Gastroesophageal sphincter (tissue), 4 donors: ENCODE measurements at regions not wholly inside any gene's neighbourhood (a gene's known extent, or its start where the extent isn't known, plus 50 kb on each side); places are given as distances from the start of the nearest gene placed in this dataset.

ENCODE experiments used
- ATAC-seq: fragments of 150-250 bp; one replicate; pipeline ENCODE4 v1.9.1; 2016; ENCODE audit warnings: mild to moderate bottlenecking, moderate library complexity
- H3K27ac ChIP-seq, 4 donors: fragments of 200-600 bp; sonication (generic) in 3 of 4; 1 replicate in 3 of 4; 2 replicates in 1 of 4; pipeline ENCODE4 v1.5.1; 2016 to 2019
- H3K27me3 ChIP-seq: fragments of 200-600 bp; sonication (generic); one replicate; pipeline ENCODE4 v1.5.1; 2019
- H3K36me3 ChIP-seq, 2 donors: fragments of 200-600 bp; sonication (generic); one replicate each; pipeline ENCODE4 v1.5.1; 2019; ENCODE audit warnings: control low read depth in 1 of 2
- H3K4me1 ChIP-seq, 3 donors: fragments of 200-600 bp; sonication (generic); 1 replicate in 2 of 3; 2 replicates in 1 of 3; pipeline ENCODE4 v1.5.1; 2016 to 2019; ENCODE audit warnings: control low read depth in 2 of 3
- H3K4me3 ChIP-seq, 2 donors: fragments of 200-600 bp; sonication (generic); one replicate each; pipeline ENCODE4 v1.5.1; 2019; ENCODE audit warnings: mild to moderate bottlenecking in 1 of 2, moderate library complexity in 1 of 2
- H3K9me3 ChIP-seq, 3 donors: fragments of 200-600 bp; sonication (generic); one replicate each; pipeline ENCODE4 v1.5.1; 2017 to 2019; ENCODE audit warnings: control low read depth in 2 of 3
- EP300 ChIP-seq: sonication (generic); formaldehyde crosslinking; IDR thresholded peaks from one replicate; pipeline ENCODE4 v1.6.1; 2017; ENCODE audit warnings: antibody characterized with exemption, mild to moderate bottlenecking
- POLR2A ChIP-seq, 2 donors: fragments of 450-650 bp; IDR thresholded peaks; one replicate each; pipeline ENCODE4 v1.6.1; 2017; ENCODE audit warnings: antibody characterized with exemption in 2 of 2, mild to moderate bottlenecking in 2 of 2, moderate library complexity in 1 of 2
- POLR2AphosphoS5 ChIP-seq: sonication (generic); formaldehyde crosslinking; IDR thresholded peaks from one replicate; pipeline ENCODE4 v1.6.1; 2017; ENCODE audit warnings: antibody characterized with exemption
- WGBS, 2 donors: methylation state at CpG; one replicate each; pipeline ENCODE4 v1.1.5; 2018; ENCODE audit warnings: low coverage in 1 of 2; 5-methylcytosine and 5-hydroxymethylcytosine counted together
- TF ChIP-seq, protein P1 (sequence below), 4 experiments: fragments of 200-600 bp in 2 of 4; fragments of 450-650 bp in 2 of 4; sonication (generic) in 1 of 4; IDR thresholded peaks; one replicate each; pipeline ENCODE4 v1.5.1; 2017 to 2019; ENCODE audit warnings: antibody characterized with exemption in 4 of 4, mild to moderate bottlenecking in 2 of 4, moderate library complexity in 2 of 4

DNA sequence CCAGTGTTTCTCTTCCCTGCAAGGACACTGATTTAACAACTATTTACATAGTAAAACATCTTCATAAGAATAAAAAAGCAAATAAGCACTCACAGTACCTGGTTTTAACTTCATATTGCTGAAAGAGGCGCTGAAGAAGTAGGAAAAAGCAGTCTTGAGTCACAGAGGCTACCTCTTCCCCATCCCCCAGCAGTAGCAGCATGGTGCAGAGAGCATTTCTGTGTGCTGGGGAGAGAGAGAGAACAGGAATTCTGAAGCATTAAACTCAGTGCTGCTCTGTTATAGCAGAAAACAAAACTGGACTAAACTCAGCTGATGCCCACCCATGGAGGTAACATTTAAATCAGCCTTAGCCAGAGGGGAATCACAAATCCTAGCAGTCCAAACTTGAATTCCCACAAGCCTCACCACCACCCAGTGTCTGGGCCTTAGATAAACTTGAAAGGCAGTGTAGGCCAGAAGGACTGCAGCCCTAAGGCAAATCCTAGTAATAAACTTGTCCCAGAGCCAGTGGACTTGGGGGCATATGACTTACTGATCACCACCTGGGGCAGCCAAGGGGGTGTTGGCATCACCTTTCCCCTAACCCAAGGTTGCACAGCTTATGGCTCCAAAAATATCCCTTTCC, 321.8 kb upstream of the CWC22 start:
- Histone ChIP-seq H3K27me3 (no peaks in the 10 kb centered on the region), H3K4me1 (no peaks in the 10 kb centered on the region), H3K9me3 (no peaks in the 10 kb centered on the region), H3K27ac (no peak overlapping the region), H3K36me3 (no peaks in the 10 kb centered on the region), H3K4me3 (no peak overlapping the region)
- no peak for ATAC-seq
- no peak for TF ChIP-seq POLR2A (IDR thresholded peaks at IDR 0.05)
- TF ChIP-seq POLR2AphosphoS5, result no peak
- TF ChIP-seq EP300, result no peak
- TF ChIP-seq, protein P1, sequence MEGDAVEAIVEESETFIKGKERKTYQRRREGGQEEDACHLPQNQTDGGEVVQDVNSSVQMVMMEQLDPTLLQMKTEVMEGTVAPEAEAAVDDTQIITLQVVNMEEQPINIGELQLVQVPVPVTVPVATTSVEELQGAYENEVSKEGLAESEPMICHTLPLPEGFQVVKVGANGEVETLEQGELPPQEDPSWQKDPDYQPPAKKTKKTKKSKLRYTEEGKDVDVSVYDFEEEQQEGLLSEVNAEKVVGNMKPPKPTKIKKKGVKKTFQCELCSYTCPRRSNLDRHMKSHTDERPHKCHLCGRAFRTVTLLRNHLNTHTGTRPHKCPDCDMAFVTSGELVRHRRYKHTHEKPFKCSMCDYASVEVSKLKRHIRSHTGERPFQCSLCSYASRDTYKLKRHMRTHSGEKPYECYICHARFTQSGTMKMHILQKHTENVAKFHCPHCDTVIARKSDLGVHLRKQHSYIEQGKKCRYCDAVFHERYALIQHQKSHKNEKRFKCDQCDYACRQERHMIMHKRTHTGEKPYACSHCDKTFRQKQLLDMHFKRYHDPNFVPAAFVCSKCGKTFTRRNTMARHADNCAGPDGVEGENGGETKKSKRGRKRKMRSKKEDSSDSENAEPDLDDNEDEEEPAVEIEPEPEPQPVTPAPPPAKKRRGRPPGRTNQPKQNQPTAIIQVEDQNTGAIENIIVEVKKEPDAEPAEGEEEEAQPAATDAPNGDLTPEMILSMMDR (IDR thresholded peaks at IDR 0.05), result no peak
- 50 to 57% methylated on average over 1 of the region's 1 CpG for WGBS, 2 donors

DNA sequence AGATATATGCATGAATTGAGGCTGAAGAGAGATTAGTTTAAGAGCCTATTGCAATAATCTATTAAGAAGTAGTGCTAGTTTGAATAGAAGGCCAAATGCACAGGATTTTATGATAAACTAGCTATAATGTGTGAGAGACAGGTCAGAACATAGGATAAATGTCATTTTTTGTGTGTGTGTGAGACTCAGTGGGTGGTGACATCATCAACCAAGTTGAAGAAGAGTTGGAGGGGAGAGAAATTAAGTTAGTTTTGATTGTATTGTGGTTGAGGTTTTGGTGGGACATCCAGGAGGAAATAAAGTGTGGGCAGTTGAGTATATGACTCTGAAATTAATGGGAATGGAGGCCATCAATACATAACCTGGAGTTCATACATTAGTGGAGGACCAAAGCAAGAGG, 320.1 kb upstream of the CWC22 start:
- Histone ChIP-seq H3K27me3 (no peaks in the 10 kb centered on the region), H3K4me1 (no peaks in the 10 kb centered on the region), H3K36me3 (no peaks in the 10 kb centered on the region), H3K27ac (no peak overlapping the region), H3K4me3 (no peak overlapping the region), H3K9me3 (no peaks in the 10 kb centered on the region)
- TF ChIP-seq POLR2A (IDR thresholded peaks at IDR 0.05) (no peak), POLR2AphosphoS5 (no peak)
- TF ChIP-seq, protein P1 (IDR thresholded peaks at IDR 0.05), result no peak
- no peak for ATAC-seq

DNA sequence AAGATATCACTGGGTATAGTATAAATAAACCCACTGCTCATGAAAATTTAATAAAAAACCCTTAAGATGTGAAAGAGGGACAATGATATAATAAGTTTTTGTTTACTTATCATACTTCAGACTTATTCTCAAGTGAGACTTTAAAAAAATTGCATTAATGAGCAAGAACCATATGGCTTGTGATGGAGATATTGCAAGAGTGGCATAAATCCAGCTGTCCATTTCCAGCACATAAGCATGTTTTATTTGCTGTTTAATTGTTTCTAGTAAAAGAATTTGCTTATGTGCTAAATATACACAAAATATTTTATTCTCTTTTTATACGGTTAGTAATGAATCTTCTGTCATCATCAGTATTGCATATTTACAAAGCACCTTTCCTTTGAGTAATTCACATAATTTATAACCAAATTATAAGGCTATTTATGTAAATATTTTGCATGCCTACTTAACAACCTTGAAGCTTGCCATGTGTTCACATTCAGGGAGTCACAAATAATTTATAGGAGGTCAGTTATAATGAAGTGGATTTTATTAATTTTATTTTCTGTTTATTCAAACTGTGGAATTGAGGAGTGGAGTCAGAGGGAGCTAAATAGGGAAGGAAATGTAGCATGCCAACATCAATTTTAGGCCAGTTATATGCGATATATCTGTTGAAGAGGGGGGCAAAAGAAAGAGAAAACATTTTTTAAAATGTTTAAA, 318.5 kb upstream of the CWC22 start:
- Histone ChIP-seq H3K27ac (no peak overlapping the region), H3K4me3 (no peak overlapping the region), H3K9me3 (no peaks in the 10 kb centered on the region), H3K36me3 (no peaks in the 10 kb centered on the region), H3K27me3 (no peaks in the 10 kb centered on the region), H3K4me1 (no peaks in the 10 kb centered on the region)
- WGBS, 2 donors, result 35 to 65% methylated on average over 2 of the region's 2 CpGs
- TF ChIP-seq EP300 (no peak), POLR2AphosphoS5 (no peak), POLR2A (IDR thresholded peaks at IDR 0.05) (no peak)
- TF ChIP-seq, protein P1 (IDR thresholded peaks at IDR 0.05), result no peak
- ATAC-seq, result no peak

DNA sequence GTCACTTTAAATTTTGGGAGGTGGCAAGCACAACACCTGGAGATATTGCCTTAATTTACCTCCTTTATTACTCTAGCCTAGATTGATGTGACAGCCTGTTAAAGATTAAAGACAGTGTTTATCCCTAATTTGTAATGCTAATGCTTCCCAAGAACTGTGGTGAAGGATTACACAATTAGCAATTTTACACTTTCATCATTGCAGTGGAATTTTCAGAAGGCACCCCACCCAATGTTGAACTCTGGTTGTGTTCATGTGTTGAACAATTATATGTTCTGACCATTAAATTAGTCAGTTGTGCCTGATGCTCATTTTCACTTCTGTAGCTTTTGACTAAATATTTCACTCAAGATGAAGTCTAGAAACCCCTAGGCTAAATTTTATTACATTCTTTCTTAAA, 317.1 kb upstream of the CWC22 start:
- Histone ChIP-seq H3K36me3 (no peaks in the 10 kb centered on the region), H3K4me3 (no peak overlapping the region), H3K9me3 (no peaks in the 10 kb centered on the region), H3K27me3 (no peaks in the 10 kb centered on the region), H3K4me1 (no peaks in the 10 kb centered on the region), H3K27ac (no peak overlapping the region)
- no peak for TF ChIP-seq POLR2A (IDR thresholded peaks at IDR 0.05)
- TF ChIP-seq, protein P1 (IDR thresholded peaks at IDR 0.05), result no peak
- TF ChIP-seq EP300, result no peak
- TF ChIP-seq POLR2AphosphoS5, result no peak
- no peak for ATAC-seq

DNA sequence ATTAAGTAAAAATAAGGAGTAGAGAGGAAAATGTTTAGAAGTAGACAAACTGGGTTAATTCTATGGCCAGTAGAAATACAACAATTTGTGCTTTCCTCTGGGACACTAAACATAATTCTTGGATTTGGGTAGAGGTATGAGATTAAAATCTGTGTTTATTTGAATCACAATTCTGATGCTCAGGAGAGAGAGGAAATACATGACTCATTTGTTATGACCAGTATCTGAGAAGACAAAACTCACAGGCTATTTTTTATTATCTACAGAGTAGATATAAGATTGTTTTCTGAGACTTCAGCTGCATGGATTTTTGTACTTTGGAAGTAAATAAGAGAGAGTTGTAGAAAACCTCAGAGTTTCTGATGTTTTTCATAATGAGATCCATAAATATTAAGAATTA, 315.7 kb upstream of the CWC22 start:
- TF ChIP-seq POLR2A (IDR thresholded peaks at IDR 0.05) (no peak), POLR2AphosphoS5 (no peak), EP300 (no peak)
- TF ChIP-seq, protein P1 (IDR thresholded peaks at IDR 0.05), result no peak
- no peaks in the 10 kb centered on the region for H3K27me3 ChIP-seq
- no peaks in the 10 kb centered on the region for H3K4me1 ChIP-seq
- H3K36me3 ChIP-seq, result no peaks in the 10 kb centered on the region
- H3K4me3 ChIP-seq, result no peak overlapping the region
- H3K9me3 ChIP-seq, result no peaks in the 10 kb centered on the region
- ATAC-seq, result no peak
- H3K27ac ChIP-seq, result no peak overlapping the region
